ENCODE measurements at regions not wholly inside any gene's neighbourhood (a gene's known extent, or its start where the extent isn't known, plus 50 kb on each side); places are given as distances from the start of the nearest gene placed in this dataset.
"Not testable (repeated sequence)": the region's sequence is repeated elsewhere in the genome, so short reads cannot be mapped to it uniquely, and the experiment has no call there.

- H3K27me3 ChIP-seq (ENCODE audit: control insufficient read depth in 1 of 2, insufficient read depth in 2 of 2, low read length in 2 of 2): no peaks in the 10 kb centered on the region
- H3K27ac ChIP-seq (ENCODE audit: low read depth in 1 of 2, low read length in 2 of 2): no peak overlapping the region
- Mint-ChIP-seq H3K27me3 (no peaks in the 10 kb centered on the region), H3K4me1 (ENCODE audit: low read depth) (no peaks in the 10 kb centered on the region), H3K36me3 (ENCODE audit: low read depth) (no peaks in the 10 kb centered on the region), H3K9me3 (peaks cover 14% of the 10 kb centered on the region), H3K4me3 (no peak overlapping the region), H3K27ac (no peak overlapping the region)
- ATAC-seq (ENCODE audit: poor library complexity): no peak
- intact Hi-C loops (cut with DNase I, micrococcal nuclease): no loop called here
- ChIA-PET POLR2A (no interaction called here), CTCF (no interaction called here)
- H3K4me3 ChIP-seq (ENCODE audit: low read length): no peak overlapping the region
- DNase-seq: no peak
- peaks cover 0 to 11% of the 10 kb centered on the region in 2 experiments for H3K9me3 ChIP-seq (ENCODE audit: control insufficient read depth in 1 of 2, insufficient read depth in 1 of 2, low read length in 2 of 2)
- H3K36me3 ChIP-seq (ENCODE audit: insufficient read depth, low read length): no peaks in the 10 kb centered on the region
- no peak for TF ChIP-seq CTCF (IDR thresholded peaks at IDR 0.05)
- no peaks in the 10 kb centered on the region for H3K4me1 ChIP-seq (ENCODE audit: insufficient read depth, low read length)
Measured at GRCh38 chr6:68506911-68507310, 128.2 kb upstream of the ADGRB3 start.

GRCh38 chr6:68502946-68503345 lies 132.1 kb upstream of the ADGRB3 start:
- no peaks in the 10 kb centered on the region for H3K27me3 ChIP-seq (ENCODE audit: control insufficient read depth in 1 of 2, insufficient read depth in 2 of 2, low read length in 2 of 2)
- ChIA-PET POLR2A (no interaction called here), CTCF (no interaction called here)
- no peak overlapping the region for H3K4me3 ChIP-seq (ENCODE audit: low read length)
- no peak for TF ChIP-seq CTCF (IDR thresholded peaks at IDR 0.05)
- H3K27ac ChIP-seq (ENCODE audit: low read depth in 1 of 2, low read length in 2 of 2): no peak overlapping the region
- Mint-ChIP-seq H3K27ac (no peak overlapping the region), H3K9me3 (peaks cover 12% of the 10 kb centered on the region), H3K27me3 (no peaks in the 10 kb centered on the region), H3K4me3 (no peak overlapping the region), H3K4me1 (ENCODE audit: low read depth) (no peaks in the 10 kb centered on the region), H3K36me3 (ENCODE audit: low read depth) (no peaks in the 10 kb centered on the region)
- no peaks in the 10 kb centered on the region for H3K4me1 ChIP-seq (ENCODE audit: insufficient read depth, low read length)
- intact Hi-C loops (cut with DNase I, micrococcal nuclease): no loop called here
- DNase-seq: no peak
- no peaks in the 10 kb centered on the region for H3K36me3 ChIP-seq (ENCODE audit: insufficient read depth, low read length)
- ATAC-seq (ENCODE audit: poor library complexity): no peak
- H3K9me3 ChIP-seq (ENCODE audit: control insufficient read depth in 1 of 2, insufficient read depth in 1 of 2, low read length in 2 of 2): peaks cover 0 to 7% of the 10 kb centered on the region in 2 experiments

- no peak for TF ChIP-seq CTCF (IDR thresholded peaks at IDR 0.05)
Measured at GRCh38 chr6:68497927-68498326, 137.2 kb upstream of the ADGRB3 start.

GRCh38 chr6:68494880-68495279 lies 140.2 kb upstream of the ADGRB3 start:
- H3K27ac ChIP-seq (ENCODE audit: low read depth in 1 of 2, low read length in 2 of 2); H3K27me3 Mint-ChIP-seq; H3K9me3 Mint-ChIP-seq; H3K36me3 Mint-ChIP-seq (ENCODE audit: low read depth); H3K4me3 Mint-ChIP-seq; H3K36me3 ChIP-seq (ENCODE audit: insufficient read depth, low read length); H3K4me1 Mint-ChIP-seq (ENCODE audit: low read depth); H3K27ac Mint-ChIP-seq; intact Hi-C loops (cut with DNase I, micrococcal nuclease); POLR2A ChIA-PET; H3K4me1 ChIP-seq (ENCODE audit: insufficient read depth, low read length); CTCF ChIA-PET; H3K27me3 ChIP-seq (ENCODE audit: control insufficient read depth in 1 of 2, insufficient read depth in 2 of 2, low read length in 2 of 2); DNase-seq; H3K4me3 ChIP-seq (ENCODE audit: low read length); ATAC-seq (ENCODE audit: poor library complexity): not testable (repeated sequence)
- H3K9me3 ChIP-seq (ENCODE audit: control insufficient read depth in 1 of 2, insufficient read depth in 1 of 2, low read length in 2 of 2): peaks cover 3 to 11% of the 10 kb centered on the region in 2 experiments

More at GRCh38 chr6:68497927-68498326, 137.2 kb upstream of the ADGRB3 start:
- CTCF ChIA-PET: no interaction called here
- H3K4me3 ChIP-seq (ENCODE audit: low read length): no peak overlapping the region
- Mint-ChIP-seq H3K4me1 (ENCODE audit: low read depth) (no peaks in the 10 kb centered on the region), H3K27ac (no peak overlapping the region), H3K4me3 (no peak overlapping the region), H3K27me3 (no peaks in the 10 kb centered on the region), H3K36me3 (ENCODE audit: low read depth) (no peaks in the 10 kb centered on the region), H3K9me3 (peaks cover 9% of the 10 kb centered on the region)
- ATAC-seq (ENCODE audit: poor library complexity) (no peak), DNase-seq (no peak)
- peaks cover 3 to 18% of the 10 kb centered on the region in 2 experiments for H3K9me3 ChIP-seq (ENCODE audit: control insufficient read depth in 1 of 2, insufficient read depth in 1 of 2, low read length in 2 of 2)
- intact Hi-C loops (cut with DNase I, micrococcal nuclease): no loop called here
- H3K27ac ChIP-seq (ENCODE audit: low read depth in 1 of 2, low read length in 2 of 2): no peak overlapping the region
- H3K4me1 ChIP-seq (ENCODE audit: insufficient read depth, low read length): no peaks in the 10 kb centered on the region
- POLR2A ChIA-PET: no interaction called here
- H3K36me3 ChIP-seq (ENCODE audit: insufficient read depth, low read length): no peaks in the 10 kb centered on the region
- no peaks in the 10 kb centered on the region for H3K27me3 ChIP-seq (ENCODE audit: control insufficient read depth in 1 of 2, insufficient read depth in 2 of 2, low read length in 2 of 2)
